NCI-H1694 (cell line): ENCODE measurements at regions not wholly inside any gene's neighbourhood (a gene's known extent, or its start where the extent isn't known, plus 50 kb on each side); places are given as distances from the start of the nearest gene placed in this dataset.

Source experiments
- DNase-seq: peaks from one replicate; lab custom pipeline; 2025; lab: John Stamatoyannopoulos, UW

DNA sequence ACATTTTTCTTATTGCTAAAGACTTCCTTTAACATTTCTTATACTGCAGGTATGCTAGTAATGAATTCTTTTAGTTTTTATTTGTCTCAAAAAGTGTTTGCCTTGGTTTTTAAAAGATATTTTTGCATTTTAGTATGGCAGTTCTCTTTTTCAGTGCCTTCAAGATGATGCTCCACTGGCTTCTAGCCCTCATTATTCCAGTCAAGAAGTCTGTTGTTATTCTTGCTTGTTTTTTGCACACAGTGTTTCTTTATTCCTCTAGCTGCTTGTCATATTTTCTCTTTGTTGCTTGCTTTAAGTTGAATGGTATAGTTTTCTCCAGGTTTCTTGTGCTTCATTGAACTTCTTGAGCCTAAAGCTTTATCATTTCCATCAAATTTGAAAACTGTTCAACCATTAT lies 158.0 kb upstream of the SPHKAP start:
- DNase-seq, result no peak

DNA sequence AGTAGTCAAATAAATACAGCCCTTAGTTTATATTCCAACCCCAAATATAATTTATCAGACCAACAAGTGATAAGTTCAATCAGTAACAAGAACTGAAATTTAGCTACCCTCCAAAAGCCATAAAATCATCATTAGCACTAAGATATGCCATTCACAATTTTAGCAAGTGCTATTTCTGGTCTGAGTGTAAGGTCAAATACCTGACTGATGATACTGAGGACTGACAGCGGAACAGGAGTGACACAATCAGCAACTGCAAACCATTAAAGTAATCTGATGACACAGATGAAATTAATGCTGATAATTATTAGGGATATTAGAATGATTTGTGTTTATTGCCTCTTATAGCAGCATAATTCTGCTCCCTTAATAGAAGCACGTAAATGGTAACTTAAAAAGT lies 152.7 kb upstream of the SPHKAP start:
- no peak for DNase-seq

DNA sequence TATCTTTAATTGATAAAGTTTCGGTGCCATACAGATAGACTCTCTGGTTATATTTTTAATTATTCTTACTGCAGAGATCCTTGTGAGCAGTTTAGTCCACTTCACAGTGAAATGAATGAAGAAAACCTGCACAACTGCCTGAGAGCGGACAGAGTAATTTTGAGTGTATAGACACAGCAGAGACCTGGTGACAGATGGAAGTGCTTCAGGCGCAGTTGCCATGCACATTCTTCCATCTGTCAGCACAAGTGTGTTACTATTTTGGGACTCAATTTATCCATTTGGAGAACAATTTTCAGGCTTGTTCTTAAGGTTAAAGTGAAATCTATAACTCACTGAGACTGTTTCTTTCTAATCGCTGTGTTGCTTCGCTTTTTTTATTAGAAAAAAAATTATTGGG lies 147.8 kb upstream of the SPHKAP start:
- DNase-seq, result peak; percentile 96

DNA sequence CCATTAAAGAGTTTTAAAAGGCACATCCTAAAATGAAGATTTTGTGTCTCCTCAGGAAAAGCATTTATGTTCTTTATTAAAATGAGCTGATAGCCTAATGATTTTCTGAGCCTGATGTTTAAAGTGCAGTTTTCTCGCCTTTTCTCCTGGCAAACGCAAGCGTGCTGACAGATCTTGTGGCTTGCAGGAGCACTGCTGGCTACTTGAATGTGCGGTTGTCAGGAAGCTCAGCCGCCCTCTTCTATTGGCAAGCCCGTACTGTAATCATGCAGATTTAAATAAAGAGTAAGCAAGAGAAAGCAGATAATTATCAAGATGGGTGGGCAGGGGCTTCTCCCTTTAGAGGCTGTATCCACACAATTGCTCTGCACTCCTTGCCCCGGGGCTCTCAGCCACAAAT lies 139.5 kb upstream of the SPHKAP start:
- DNase-seq, result no peak

DNA sequence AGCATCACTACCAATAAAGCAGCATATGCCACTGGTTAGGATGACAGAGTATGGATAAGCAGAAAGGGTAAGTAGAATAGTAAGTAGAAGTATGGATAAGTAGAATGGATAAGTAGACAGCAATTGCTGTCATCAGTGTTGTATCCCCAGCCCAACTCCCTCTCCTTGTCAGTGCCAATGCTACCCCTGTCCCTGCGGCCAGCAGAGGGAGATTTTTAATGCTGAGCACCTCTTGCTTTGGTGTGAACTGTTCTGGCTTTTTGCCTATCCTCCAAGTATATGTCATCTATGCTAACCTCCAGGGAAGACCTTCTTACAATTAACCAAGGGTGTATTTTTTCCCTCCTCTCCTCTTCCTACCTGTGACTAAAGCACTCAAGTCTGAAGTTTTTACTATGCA lies 136.7 kb upstream of the SPHKAP start:
- peak; percentile 56 for DNase-seq

DNA sequence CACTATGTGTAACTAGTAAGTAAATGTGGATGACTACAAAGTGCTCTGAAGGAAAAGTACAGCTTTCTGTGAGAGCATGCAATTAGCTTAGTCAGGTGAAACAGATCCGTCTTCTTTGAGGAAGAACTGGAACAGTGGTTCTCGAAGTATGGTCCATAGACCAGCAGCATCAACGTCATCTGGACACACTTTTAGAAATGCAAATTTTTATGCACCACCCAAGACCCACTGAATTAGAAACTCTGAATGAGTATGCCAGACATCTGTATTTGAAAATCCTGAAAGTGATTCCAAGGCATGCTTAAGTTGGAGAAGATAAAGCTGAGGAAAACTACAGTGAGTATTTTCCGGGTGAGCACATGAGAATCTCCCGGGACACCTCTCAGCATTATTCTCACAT lies 130.7 kb upstream of the SPHKAP start:
- DNase-seq, result no peak

DNA sequence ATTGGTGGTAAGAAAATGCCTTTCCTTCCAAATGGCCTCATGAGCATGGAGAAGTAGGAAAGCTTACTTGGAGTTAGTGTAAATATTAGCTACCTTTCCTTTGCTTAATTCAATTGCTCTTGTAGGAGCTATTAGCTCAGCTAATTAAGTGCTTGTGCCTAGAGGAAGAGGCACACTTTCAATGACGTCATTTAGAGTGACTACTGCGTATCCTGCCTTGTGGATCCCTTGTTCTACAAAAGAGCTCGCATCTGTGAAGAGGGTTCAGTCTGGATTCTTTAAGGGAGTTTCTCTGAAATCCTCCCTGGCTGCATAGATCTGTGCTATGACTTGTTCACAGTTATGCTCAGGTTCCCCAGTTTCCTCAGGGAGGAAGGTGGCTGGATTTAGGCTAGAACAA lies 122.5 kb upstream of the SPHKAP start:
- DNase-seq, result no peak

DNA sequence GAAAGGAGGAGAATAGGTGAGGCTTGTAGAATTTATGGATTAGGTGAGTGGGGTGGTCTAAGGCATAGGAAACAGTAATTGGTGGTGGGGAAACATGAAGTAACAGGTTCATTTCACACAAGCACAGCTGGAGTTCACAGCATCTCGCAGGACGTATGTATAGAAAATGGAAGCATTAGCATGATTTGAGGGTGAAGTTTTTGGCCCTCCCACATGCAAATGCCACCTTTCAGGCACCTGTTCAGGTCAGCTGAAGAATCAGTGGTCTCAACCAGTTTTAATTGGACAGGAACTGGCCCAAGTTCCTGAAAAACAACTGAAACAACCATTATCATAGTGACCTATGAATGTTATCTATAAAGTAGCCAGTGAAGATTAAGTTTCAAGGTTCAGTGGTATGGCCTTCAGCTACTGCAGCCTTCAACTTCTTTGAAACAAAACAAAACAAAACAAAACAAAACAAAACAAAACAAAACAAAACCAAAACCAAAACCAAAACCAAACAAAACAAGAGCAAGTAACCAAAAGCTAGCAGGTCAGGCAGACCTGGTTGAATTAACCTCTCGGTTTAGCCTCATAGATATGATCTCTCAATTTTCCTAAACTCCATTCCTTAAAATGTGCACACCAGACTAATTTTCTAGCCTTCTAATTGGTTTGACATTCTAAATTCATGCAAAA lies 102.1 kb upstream of the SPHKAP start:
- no peak for DNase-seq

DNA sequence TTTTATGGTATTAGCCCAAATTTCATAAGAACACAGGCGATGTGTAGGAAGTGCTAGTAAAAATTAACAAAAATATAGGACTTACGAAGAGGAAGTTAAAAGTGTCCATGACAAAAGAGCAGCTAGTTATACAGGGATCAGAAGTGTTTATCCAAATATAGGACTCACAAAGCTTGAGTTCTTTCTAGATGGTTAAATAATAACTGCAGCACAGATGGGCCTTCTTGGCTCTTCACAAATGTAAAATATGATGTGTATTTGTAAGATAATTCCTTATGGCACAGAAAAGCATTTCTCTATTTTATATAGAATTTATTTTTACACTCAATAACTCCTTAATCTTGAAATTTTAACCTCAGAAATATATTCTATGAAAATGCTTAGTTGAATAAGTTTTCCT lies 100.9 kb upstream of the SPHKAP start:
- peak; percentile 5 for DNase-seq

DNA sequence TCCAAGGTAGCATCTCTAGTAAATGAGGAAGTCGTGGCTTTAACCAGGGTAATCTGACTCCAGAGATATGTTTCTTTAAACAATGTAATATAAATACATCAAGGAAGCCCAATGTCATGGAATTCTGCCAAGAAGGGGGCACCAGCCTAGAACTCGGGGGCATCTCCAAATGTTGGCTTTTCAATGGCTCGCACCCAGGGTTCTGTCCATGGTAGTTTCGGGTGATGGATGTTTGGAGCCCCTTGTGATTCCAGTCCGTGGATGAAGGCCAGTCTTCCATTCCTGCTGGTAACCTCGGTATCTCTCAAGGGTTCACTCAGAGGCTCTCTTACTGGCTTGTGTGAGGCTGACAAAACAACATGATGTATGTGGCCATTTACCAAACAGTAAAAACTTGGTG lies 91.7 kb upstream of the SPHKAP start:
- DNase-seq, result no peak

DNA sequence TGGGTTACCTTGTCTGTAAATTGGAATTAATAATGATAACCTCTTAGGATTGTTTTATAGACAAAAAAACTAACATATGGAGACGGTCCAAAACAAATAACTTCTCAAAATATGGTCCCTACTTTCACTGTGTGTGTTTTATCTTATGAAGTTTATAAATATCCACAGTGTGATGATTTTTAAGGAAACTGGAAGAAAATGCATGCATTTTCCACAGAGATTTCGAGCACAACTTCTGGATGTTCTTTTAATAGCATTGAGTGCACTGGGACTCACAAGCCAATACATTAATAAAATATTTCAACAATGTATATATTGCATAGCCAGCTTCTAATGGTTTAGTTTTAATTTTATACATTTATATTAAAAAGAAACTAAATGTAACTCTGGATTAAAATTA lies 87.9 kb upstream of the SPHKAP start:
- DNase-seq, result no peak

DNA sequence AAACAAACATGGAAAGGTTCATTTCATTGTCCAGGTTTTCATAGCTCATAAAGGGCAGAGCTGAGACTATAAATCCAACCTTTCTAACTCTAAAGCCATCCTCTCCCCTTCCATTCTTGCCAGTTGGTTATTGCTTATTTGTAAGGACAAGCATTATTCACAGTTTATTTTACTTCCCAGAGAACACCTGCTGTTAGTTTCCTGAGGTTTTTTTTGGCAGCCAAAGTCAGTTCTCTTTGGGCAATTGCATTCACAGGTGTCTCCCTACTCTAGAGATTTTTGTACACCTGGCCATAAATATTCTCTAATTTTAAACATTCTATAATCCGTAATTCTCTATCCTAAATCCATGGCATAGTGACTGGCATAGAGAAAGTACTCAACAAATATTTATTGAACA lies 87.3 kb upstream of the SPHKAP start:
- no peak for DNase-seq

DNA sequence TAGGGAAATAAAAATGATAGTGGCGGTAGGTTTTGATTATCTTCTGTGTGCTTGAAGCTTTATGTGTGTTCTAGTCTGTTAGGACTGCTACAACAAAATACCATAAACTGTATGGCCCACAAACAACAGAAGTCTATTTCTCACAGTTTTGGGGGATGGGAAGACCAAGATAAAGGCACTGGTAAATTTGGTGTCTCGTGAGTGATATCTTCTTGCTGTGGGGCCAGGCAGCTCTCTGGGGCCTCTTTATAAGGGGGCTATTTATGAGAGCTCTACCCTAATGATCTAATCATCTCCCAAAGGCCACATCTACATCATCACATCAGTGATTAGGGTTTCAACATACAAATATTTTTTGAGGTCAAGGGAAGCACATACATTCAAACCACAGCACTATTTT lies 86.8 kb upstream of the SPHKAP start:
- no peak for DNase-seq

DNA sequence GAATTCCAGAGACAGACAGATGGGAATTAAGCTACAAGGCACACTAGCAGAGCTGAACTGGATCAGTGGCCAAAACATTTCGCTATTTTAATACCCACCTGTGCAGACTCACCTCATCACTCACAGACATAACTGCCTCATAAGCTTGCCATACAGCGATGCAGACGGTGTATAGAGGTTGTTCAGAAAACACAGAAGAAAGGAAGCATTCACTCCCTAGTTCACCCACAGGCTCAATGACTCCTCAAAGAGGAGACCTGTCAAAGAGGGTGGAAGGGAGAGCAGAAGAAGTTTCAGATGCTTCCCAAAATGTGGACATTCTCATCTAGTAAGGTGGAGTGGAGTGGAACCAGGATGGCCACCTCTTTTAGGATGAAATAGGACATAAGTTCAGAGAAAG lies 81.7 kb upstream of the SPHKAP start:
- no peak for DNase-seq

DNA sequence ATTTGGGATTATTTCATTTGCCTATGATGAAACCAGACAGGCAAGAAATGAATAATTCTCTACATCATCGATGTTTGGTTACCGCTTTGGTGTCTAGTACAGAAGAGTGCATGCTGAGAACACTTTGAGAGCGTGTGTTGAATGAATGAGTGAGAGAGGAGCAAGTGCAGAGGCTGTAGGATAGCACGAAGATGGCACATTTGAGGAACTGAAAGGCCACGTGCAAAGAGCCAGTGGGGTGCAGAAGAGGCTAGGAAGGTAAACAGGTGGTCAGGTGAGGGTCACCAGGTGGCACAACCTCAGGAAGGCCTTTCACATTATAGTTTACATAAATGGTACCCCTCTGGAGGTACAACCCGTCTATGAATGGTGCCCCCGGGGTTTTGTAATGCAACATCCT lies 80.1 kb upstream of the SPHKAP start:
- no peak for DNase-seq

DNA sequence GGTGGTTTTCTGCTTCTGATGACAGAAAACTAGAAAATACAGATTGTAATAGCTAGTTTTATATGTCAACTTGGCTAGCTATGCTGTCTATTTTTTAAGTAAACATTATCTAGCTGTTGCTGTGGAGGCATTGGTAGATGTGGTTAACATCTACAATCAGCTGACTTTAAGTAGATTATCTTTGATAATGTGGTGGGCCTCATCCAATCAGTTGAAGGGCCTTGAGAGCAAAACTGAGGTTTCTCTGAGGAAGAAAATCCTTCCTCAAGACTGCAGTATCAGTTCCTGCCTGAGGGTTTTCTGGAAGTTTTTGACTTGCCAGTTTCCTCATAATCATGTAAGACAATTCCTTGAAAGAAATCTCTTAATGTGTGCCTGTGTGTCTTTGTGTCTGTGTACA lies 75.9 kb upstream of the SPHKAP start:
- DNase-seq, result no peak

DNA sequence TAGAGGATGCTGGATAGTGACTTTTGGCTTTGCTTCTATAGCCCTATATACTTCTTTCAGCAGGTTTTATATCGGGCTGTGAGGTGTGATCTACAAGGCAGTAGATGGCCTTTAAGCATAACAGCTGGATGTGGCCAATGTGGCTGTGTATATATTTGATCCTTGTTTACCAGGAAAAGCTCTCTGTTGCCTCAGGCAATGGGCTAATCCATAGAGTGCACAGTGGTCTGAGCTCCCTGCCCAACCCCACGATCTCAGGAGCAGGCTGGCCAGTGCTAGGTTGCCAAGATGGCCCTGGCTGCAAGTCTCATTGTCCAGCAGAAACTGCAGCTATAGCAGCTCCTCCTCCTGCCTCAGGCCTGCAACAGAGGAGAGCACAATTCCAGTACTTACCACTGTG lies 72.3 kb upstream of the SPHKAP start:
- DNase-seq, result no peak

DNA sequence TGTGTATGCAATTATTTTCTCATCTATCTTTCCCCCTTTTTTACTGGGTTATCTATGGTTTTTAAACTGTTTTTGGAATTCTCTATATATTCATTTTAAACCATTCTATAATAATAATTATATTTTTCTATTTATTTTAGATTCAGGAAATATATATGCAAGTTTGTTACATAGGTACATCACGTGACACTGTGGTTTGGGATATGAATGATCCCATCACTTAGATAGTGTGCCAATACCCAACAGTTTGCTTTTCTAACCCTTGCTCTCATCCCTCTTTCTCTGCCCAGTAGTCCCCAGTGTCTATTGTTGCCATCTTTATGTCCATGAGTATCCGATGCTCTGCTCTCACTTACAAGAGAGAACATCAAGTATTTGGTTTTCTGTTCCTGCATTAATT lies 65.8 kb upstream of the SPHKAP start:
- DNase-seq, result no peak

DNA sequence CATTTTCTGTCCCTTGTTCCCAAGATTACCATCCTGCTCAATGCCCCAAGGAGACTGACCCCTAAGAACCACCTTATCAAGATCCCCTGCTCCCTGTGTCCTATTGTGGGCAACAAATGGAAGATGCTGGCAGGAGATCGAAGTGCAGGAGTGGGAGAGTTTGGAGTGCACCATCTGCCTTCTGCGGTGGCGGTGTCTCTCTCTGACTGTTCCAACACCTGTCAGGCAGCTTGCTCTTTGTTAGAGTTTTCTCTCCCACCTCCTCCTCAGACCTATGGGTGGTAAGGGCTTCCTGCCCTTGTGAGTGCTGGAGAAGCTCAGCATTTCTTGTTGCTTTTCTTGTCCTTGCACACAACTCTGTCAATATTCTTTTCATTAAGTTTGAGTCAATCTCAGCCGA lies 64.1 kb upstream of the SPHKAP start:
- peak; percentile 45 for DNase-seq

DNA sequence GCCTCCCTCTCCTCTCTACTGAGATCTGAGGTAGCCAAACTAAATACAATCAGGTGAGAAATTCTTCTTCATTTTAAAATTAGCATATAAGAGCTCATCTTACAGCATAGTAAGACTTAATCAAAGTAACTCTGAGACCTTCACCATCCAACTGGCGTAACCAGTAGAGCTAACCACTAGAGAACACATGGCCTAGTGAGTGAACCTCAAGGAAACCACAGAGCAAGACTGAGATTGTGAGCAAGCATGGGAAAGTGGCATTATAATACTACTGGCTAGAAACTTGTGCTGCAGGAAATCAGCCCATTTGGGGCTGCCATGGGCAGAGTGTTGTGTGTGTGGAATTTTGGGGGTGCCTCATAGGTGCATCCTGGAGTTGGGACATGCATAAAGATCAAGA lies 61.1 kb upstream of the SPHKAP start:
- DNase-seq, result no peak

DNA sequence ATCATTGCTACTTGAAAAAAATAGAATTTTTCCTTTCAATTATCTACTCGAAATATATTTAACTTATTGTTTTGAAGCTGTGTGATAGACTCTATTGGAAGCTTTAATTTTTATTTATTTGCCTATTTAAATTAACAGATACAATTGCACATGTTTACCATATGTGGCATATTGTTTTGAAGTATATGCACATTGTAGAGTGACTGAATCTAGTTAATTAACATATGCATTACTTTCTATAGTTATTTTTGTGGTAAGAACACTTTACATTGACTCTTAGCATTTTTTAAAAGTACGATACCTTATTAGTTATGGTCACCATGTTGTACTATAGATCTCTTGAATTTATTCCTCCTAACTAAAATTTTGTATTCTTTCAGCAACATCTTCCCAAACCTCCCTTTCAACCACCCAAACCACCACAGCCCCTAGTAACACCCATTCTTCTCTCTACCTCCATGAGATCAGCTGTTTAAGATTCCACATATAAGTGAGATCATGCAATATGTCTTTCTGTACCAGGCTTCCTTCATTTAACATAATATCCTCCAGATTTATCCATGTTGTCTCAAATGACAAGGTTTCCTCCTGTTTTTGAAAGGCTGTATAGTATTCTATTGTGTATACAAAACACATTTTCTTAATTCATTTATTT lies 58.5 kb upstream of the SPHKAP start:
- DNase-seq, result no peak

DNA sequence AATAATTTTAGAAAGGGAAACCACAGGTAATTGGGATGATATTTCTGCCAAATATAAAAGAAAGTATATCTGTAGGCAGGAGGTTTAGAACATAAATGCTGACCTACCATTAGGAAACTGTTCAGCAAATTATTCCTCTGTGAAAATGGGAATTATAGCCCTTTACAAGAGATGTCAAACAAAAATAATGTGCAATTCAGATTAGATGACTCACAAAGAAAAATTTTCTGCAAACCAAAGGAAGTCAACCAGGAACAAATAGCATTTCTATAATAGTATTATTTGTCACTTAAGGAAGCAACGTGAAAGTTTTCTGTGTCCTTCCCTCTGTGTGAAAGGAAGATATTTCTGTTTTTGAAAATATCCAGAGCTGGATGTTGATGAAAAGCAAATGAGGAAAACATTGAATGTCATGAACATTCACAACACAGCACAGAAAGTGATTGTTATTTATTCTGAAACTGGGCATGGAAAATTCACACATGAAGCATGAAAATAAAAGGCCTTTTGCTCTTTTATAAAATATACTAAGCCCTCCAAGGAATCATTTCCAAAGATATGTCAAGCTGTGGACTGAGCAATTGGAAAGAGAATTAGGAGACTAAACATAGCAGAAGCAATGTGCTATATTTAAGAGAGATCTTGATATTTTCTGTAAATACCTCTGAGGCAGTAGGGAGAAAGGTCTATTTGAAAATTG lies 57.9 kb upstream of the SPHKAP start:
- DNase-seq, result no peak
